NB4 (cell line): ENCODE measurements at regions not wholly inside any gene's neighbourhood (a gene's known extent, or its start where the extent isn't known, plus 50 kb on each side); places are given as distances from the start of the nearest gene placed in this dataset.

ENCODE experiments used
- DNase-seq: peaks from one replicate; pipeline ENCODE4 v3.0.0; 2010; ENCODE audit warnings: low read depth
- H3K4me3 ChIP-seq: one replicate; pipeline ENCODE4 v1.5.1; 2011; ENCODE audit warnings: mild to moderate bottlenecking, low read depth, low read length, moderate library complexity
- CTCF ChIP-seq: IDR thresholded peaks from one replicate; pipeline ENCODE4 v1.5.1; 2012; ENCODE audit warnings: low read depth, low read length
- MAX ChIP-seq: IDR thresholded peaks from 2 replicates; pipeline ENCODE4 v1.6.1; 2011; ENCODE audit warnings: low read depth, low read length
- MYC ChIP-seq: IDR thresholded peaks from 2 replicates; pipeline ENCODE4 v1.6.1; 2011; ENCODE audit warnings: low read depth, low read length
- POLR2A ChIP-seq: IDR thresholded peaks from 2 replicates; pipeline ENCODE4 v1.6.1; 2011; ENCODE audit warnings: mild to moderate bottlenecking; ENCODE audit not compliant: insufficient read length; ENCODE audit errors: extremely low read depth

- DNase-seq: no peak
- H3K4me3 ChIP-seq: no peak overlapping the region
- TF ChIP-seq POLR2A (no peak), MYC (no peak), MAX (no peak), CTCF (no peak)
These were observed 304.3 kb upstream of the ZMIZ1 start for GRCh38 chr10:78764436-78764835.

DNA sequence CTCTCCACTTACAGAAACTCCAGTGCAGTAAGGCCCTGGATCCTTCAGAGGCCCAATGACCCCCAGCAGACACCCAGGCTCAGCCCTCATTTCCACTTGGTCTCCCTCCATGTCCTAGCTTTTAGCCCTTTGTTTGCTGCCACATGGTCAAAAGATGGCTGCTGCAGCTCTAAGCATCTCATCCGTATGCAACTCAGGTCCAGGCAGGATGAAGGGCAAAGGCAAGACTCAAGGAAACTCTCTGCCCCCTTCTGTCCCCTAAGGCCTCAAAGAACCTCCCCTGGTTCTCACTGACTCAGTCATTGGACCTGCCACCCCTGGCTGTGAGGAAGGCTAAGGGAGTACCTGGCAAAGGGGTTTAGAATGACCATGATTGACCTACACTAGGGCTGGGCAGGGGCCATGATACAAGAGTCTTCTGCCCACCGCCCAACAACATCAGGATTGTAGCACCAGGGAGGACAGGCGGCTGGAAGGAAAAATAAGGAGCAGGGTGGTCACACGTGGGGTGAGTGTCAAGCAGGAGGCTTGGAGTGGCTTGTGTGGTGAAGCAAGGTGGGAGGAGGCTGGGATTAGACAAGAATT, 303.8 kb upstream of the ZMIZ1 start:
- no peak for TF ChIP-seq MAX
- DNase-seq: no peak
- H3K4me3 ChIP-seq: no peak overlapping the region

- TF ChIP-seq POLR2A: no peak
- TF ChIP-seq MAX: no peak
- TF ChIP-seq CTCF: no peak
- TF ChIP-seq MYC: no peak
- H3K4me3 ChIP-seq: no peak overlapping the region
- DNase-seq: no peak
These were observed 302.9 kb upstream of the ZMIZ1 start for GRCh38 chr10:78765726-78766335.

DNA sequence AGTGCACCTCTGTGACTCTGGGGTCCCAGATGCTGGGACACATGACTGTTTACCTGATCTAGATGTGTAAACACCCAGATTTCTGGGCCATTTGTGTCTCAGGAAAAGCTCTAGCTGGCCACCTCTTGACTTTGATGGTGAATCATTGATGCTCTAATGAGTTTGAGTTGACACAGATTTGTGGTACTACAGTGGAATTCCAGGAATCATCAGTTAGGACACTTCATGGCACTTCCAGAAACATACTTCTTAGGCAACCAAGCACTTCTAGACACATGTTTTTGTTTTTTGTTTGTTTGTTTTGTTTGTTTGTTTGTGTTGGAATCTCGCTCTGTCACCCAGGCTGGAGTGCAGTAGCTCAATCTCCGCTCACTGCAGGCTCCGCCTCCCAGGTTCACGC, 302.2 kb upstream of the ZMIZ1 start:
- no peak overlapping the region for H3K4me3 ChIP-seq
- DNase-seq: no peak
- TF ChIP-seq CTCF (no peak), MAX (no peak)

DNA sequence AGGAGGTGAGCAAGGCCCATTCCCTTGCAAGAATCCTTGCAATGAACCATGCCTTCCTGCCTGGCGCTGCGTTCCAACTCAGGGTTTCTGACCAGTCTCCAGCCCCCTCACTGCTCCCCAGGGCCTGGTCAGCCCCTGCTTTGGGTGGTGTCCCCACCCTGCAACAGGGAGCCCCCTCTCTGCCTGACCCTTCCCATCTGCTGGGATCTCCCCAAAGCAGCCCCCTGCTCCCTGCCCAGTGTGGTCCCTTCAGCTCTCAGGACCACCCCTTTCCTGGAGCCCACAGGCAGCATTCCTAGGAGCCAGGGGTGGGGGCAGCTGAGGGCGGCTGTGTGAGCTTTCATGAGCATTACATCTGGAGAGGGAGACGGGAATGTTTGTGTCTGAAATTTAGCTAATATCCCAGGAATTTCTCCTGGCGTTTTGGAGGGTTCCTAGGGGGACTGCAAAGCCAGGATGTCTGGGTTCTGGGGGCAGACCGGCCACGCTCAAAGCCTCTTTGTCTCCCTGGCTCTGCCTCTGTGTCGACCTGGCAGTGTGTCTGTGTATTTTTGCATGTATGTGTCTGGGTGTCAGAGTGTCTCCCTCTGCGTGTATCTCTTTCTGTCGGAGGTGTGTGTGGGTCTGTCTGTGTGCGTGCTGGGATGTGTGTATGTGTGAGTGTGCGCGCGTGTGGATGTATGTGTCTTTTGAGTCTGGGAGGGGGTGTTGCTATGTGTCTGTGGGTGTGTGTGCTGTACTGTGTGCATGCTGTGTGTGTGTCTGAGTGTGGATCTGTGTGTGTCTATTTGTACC, 300.5 kb upstream of the ZMIZ1 start:
- TF ChIP-seq POLR2A (no peak), MAX (no peak), CTCF (no peak), MYC (no peak)
- no peak for DNase-seq
- H3K4me3 ChIP-seq: no peak overlapping the region

GRCh38 chr10:78768876-78769275, 299.9 kb upstream of the ZMIZ1 start:
- no peak overlapping the region for H3K4me3 ChIP-seq
- TF ChIP-seq MAX (no peak; the same call in 1 of the 2 replicates), POLR2A (no peak), CTCF (no peak), MYC (no peak)
- peak; percentile 51 for DNase-seq
